WERI-Rb-1 (cell line): ENCODE measurements at regions not wholly inside any gene's neighbourhood (a gene's known extent, or its start where the extent isn't known, plus 50 kb on each side); places are given as distances from the start of the nearest gene placed in this dataset.

ENCODE experiments used
- DNase-seq: peaks from one replicate; pipeline ENCODE4 v3.0.0-alpha.2; 2020
- H3K27ac ChIP-seq: fragments of 250-450 bp; sonication (Bioruptor Pico); 2 replicates; pipeline ENCODE4 v1.5.1; 2020; ENCODE audit warnings: mild to moderate bottlenecking, moderate library complexity
- H3K27me3 ChIP-seq: fragments of 250-450 bp; sonication (Bioruptor Pico); 2 replicates; pipeline ENCODE4 v1.5.1; 2021; ENCODE audit warnings: mild to moderate bottlenecking, low read depth, moderate library complexity; ENCODE audit not compliant: insufficient read depth, severe bottlenecking
- H3K36me3 ChIP-seq: fragments of 250-450 bp; sonication (Bioruptor Pico); 2 replicates; pipeline ENCODE4 v1.5.1; 2020; ENCODE audit warnings: mild to moderate bottlenecking, moderate library complexity
- H3K4me3 ChIP-seq: 2 replicates; pipeline ENCODE4 v1.5.1; 2011; ENCODE audit warnings: low read depth, mild to moderate bottlenecking, control low read depth, low read length
- H3K9me3 ChIP-seq: fragments of 250-450 bp; sonication (Bioruptor Pico); 2 replicates; pipeline ENCODE4 v1.5.1; 2021; ENCODE audit warnings: mild to moderate bottlenecking, moderate library complexity; ENCODE audit not compliant: severe bottlenecking
- CTCF ChIP-seq: IDR thresholded peaks from 2 replicates; pipeline ENCODE4 v1.5.1; 2011; ENCODE audit warnings: low read depth, mild to moderate bottlenecking, control low read depth, inconsistent platforms, low read length

GRCh38 chr3:25870452-25870851 lies 80.6 kb downstream of the OXSM start:
- no peak for TF ChIP-seq CTCF
- no peaks in the 10 kb centered on the region for H3K36me3 ChIP-seq
- no peak for DNase-seq
- H3K4me3 ChIP-seq = no peak overlapping the region
- H3K27me3 ChIP-seq = no peaks in the 10 kb centered on the region
- no peak overlapping the region for H3K27ac ChIP-seq
- H3K9me3 ChIP-seq = no peaks in the 10 kb centered on the region

DNA sequence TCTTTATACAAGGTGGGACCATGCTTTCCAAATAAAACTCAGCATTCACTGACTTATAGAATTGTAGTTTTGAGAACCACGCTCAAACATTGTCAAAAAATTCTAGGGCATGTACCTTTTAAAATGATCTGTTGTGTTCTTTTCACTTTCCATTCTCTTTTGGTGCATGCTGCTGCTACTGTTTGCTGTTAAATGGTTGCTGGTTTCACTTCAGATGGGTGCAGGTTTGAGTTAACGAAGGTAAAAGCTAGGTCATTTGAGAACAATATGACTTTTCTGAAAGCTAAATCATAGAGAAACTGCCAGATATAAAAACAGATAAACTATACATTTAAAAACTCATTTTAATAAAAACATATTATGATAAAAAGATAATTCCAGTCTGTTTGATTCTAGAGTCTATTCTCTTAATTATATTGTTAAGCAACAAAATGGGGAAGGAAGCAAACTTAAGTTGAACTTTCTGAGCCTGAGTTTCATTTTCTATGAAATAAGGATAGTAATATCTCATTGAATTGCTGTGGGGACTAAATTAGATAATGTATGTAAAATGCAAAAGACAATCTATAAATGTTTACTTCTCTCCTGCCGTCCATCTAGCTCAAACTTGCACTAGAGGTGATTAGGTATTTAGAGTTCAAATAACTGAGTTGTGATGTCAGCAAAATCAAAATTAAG lies 82.4 kb downstream of the OXSM start:
- TF ChIP-seq CTCF = no peak
- no peak for DNase-seq
- Histone ChIP-seq H3K27ac (no peak overlapping the region), H3K4me3 (no peak overlapping the region), H3K9me3 (no peaks in the 10 kb centered on the region), H3K36me3 (no peaks in the 10 kb centered on the region), H3K27me3 (no peaks in the 10 kb centered on the region)

DNA sequence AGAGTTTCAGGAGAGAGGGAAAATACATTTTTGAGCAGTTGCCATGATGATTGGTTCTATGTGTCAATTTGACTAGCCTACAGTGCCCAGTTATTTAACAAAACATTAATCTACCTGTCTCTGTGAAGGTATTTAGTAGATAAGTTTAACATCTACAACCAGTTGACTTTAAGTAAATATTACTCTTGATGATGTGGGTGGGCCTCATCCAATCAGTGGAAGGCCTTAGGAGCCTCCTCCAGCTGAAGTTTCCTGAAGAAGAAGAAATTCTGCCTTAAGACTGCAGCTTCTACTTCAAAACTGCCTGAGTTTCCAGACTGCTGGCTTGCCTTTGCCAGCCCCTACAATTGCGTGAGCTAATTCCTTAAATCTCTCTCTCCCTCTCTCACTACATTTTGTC lies 93.6 kb downstream of the OXSM start:
- no peaks in the 10 kb centered on the region for H3K36me3 ChIP-seq
- TF ChIP-seq CTCF = no peak
- no peaks in the 10 kb centered on the region for H3K27me3 ChIP-seq
- no peak for DNase-seq
- H3K4me3 ChIP-seq = no peak overlapping the region
- H3K27ac ChIP-seq = no peak overlapping the region
- H3K9me3 ChIP-seq = no peaks in the 10 kb centered on the region

DNA sequence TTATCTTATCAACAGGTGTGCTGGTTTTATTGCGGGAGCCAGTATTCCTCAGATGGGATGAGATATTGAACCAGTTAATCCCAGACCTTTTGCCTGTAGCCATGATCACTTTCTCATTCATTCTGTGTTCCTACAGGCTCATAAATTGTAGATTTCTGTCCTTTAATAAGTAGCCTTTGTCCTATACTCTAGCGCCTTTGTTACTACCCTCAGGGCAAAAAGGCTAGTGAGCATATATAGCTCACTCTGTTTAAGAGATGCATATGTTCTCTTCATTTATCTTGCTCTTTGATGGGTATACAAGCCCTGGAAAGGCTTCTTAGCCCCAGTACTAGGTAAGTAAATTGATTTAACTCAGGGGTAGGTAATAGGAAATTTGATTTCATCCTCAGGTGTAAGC lies 95.1 kb downstream of the OXSM start:
- Histone ChIP-seq H3K9me3 (no peaks in the 10 kb centered on the region), H3K27me3 (no peaks in the 10 kb centered on the region), H3K27ac (no peak overlapping the region), H3K4me3 (no peak overlapping the region), H3K36me3 (no peaks in the 10 kb centered on the region)
- no peak for TF ChIP-seq CTCF
- no peak for DNase-seq

GRCh38 chr3:25885544-25885943 lies 95.7 kb downstream of the OXSM start:
- TF ChIP-seq CTCF = no peak
- DNase-seq = no peak
- H3K36me3 ChIP-seq = no peaks in the 10 kb centered on the region
- no peak overlapping the region for H3K27ac ChIP-seq
- no peak overlapping the region for H3K4me3 ChIP-seq
- H3K9me3 ChIP-seq = no peaks in the 10 kb centered on the region
- no peaks in the 10 kb centered on the region for H3K27me3 ChIP-seq

DNA sequence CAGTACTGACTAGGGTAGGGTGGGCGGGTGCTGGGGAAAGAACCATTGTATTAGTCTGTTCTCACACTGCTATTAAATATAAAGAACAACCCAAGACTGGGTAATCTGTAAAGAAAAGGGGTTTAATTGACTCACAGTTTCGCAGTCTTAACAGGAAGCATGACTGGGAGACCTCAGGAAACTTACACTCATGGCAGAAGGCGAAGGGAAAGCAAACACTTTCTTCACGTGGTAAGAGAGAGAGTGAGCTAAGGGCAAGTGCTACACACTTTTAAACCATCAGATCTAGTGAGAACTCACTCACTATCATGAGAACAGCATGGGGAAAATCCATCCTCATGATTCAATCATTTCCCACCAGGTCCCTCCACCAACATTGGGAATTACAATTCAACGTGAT lies 98.0 kb downstream of the OXSM start:
- no peaks in the 10 kb centered on the region for H3K36me3 ChIP-seq
- no peak overlapping the region for H3K4me3 ChIP-seq
- H3K27ac ChIP-seq = no peak overlapping the region
- no peaks in the 10 kb centered on the region for H3K27me3 ChIP-seq
- no peak for TF ChIP-seq CTCF
- H3K9me3 ChIP-seq = no peaks in the 10 kb centered on the region
- no peak for DNase-seq
